Ascending aorta (tissue), 2 donors: ENCODE measurements at regions not wholly inside any gene's neighbourhood (a gene's known extent, or its start where the extent isn't known, plus 50 kb on each side); places are given as distances from the start of the nearest gene placed in this dataset.
A peak's percentile ranks its signal among the peaks of the same experiment; 100 is the strongest.

ENCODE experiments used
- DNase-seq, 2 donors: peaks; one replicate each; pipeline ENCODE4 v3.0.0-alpha.2; 2019; ENCODE audit warnings: low spot score in 2 of 2
- H3K27ac ChIP-seq, 2 donors: fragments of 200-600 bp; sonication (generic); one replicate each; pipeline ENCODE4 v1.5.1; 2016 to 2017; ENCODE audit warnings: mild to moderate bottlenecking in 1 of 2
- H3K27me3 ChIP-seq: fragments of 200-600 bp; sonication (generic); one replicate; pipeline ENCODE4 v1.5.1; 2017
- H3K36me3 ChIP-seq, 2 donors: fragments of 200-600 bp; sonication (generic); one replicate each; pipeline ENCODE4 v1.5.1; 2016
- H3K4me1 ChIP-seq, 2 donors: fragments of 200-600 bp; sonication (generic); one replicate each; pipeline ENCODE4 v1.5.1; 2016 to 2017; ENCODE audit warnings: mild to moderate bottlenecking in 1 of 2
- H3K4me3 ChIP-seq, 2 donors: fragments of 200-600 bp; sonication (generic); one replicate each; pipeline ENCODE4 v1.5.1; 2016 to 2017; ENCODE audit warnings: mild to moderate bottlenecking in 1 of 2
- H3K9me3 ChIP-seq, 2 donors: fragments of 200-600 bp; sonication (generic); one replicate each; pipeline ENCODE4 v1.5.1; 2016
- CTCF ChIP-seq, 3 experiments: fragments of 200-600 bp in 2 of 3; fragments of 450-650 bp in 1 of 3; sonication (generic) in 2 of 3; IDR thresholded peaks; one replicate each; pipeline ENCODE4 v1.5.1; 2016 to 2019; ENCODE audit warnings: antibody characterized with exemption in 3 of 3, mild to moderate bottlenecking in 1 of 3, moderate library complexity in 1 of 3
- intact Hi-C: fragments of 100-400 bp; cut with DNase I; formaldehyde crosslinking; loops from one replicate; pipeline ENCODE4 v1.15.1; 2023

- no peak overlapping the region for H3K27ac ChIP-seq
- no peak overlapping the region for H3K4me3 ChIP-seq
- no peaks in the 10 kb centered on the region for H3K27me3 ChIP-seq
- no peaks in the 10 kb centered on the region for H3K36me3 ChIP-seq
- no peak for DNase-seq
- no peaks in the 10 kb centered on the region for H3K4me1 ChIP-seq
- TF ChIP-seq CTCF (IDR thresholded peaks at IDR 0.05): no peak
- intact Hi-C loops: no loop called here
- peaks cover 0 to 3% of the 10 kb centered on the region in 2 donors for H3K9me3 ChIP-seq
These were observed 139.0 kb upstream of the ITGA1 start for GRCh38 chr5:52648726-52649125.

GRCh38 chr5:52655163-52655562 is 132.6 kb upstream of the ITGA1 start:
- Histone ChIP-seq H3K36me3 (no peaks in the 10 kb centered on the region), H3K4me3 (no peak overlapping the region), H3K27ac (no peak overlapping the region), H3K9me3 (no peaks in the 10 kb centered on the region), H3K27me3 (no peaks in the 10 kb centered on the region), H3K4me1 (no peaks in the 10 kb centered on the region)
- intact Hi-C loops: loop anchor here (5.0 kb wide), 1 partner anchor 1693 kb away; no protein-coding TSS in a partner anchor
- TF ChIP-seq CTCF (IDR thresholded peaks at IDR 0.05): no peak
- no peak for DNase-seq

GRCh38 chr5:52656569-52657246 is 131.0 kb upstream of the ITGA1 start:
- Histone ChIP-seq H3K36me3 (no peaks in the 10 kb centered on the region), H3K27me3 (no peaks in the 10 kb centered on the region), H3K27ac (no peak overlapping the region), H3K4me1 (no peaks in the 10 kb centered on the region), H3K4me3 (no peak overlapping the region), H3K9me3 (no peaks in the 10 kb centered on the region)
- TF ChIP-seq CTCF (IDR thresholded peaks at IDR 0.05): no peak
- DNase-seq: no peak
- intact Hi-C loops: loop anchor here (5.0 kb wide), 1 partner anchor 1694 kb away; no protein-coding TSS in a partner anchor

- intact Hi-C loops: loop anchor here (5.0 kb wide), 1 partner anchor 1695 kb away; no protein-coding TSS in a partner anchor
- Histone ChIP-seq H3K27me3 (no peaks in the 10 kb centered on the region), H3K9me3 (no peaks in the 10 kb centered on the region), H3K4me3 (no peak overlapping the region), H3K27ac (no peak overlapping the region), H3K4me1 (no peaks in the 10 kb centered on the region), H3K36me3 (no peaks in the 10 kb centered on the region)
- TF ChIP-seq CTCF (IDR thresholded peaks at IDR 0.05): peak; percentile 20 to 61 (median 41)
- DNase-seq: no peak
These were observed 130.5 kb upstream of the ITGA1 start for GRCh38 chr5:52657247-52657645.

GRCh38 chr5:52658246-52658645 is 129.5 kb upstream of the ITGA1 start:
- intact Hi-C loops: loop anchor here (5.0 kb wide), 1 partner anchor 1696 kb away; no protein-coding TSS in a partner anchor
- no peak for TF ChIP-seq CTCF (IDR thresholded peaks at IDR 0.05)
- H3K36me3 ChIP-seq: no peaks in the 10 kb centered on the region
- H3K9me3 ChIP-seq: no peaks in the 10 kb centered on the region
- H3K27me3 ChIP-seq: no peaks in the 10 kb centered on the region
- H3K4me3 ChIP-seq: no peak overlapping the region
- H3K4me1 ChIP-seq: no peaks in the 10 kb centered on the region
- no peak for DNase-seq
- no peak overlapping the region for H3K27ac ChIP-seq
